Osteocyte (in vitro differentiated cells): ENCODE measurements at regions not wholly inside any gene's neighbourhood (a gene's known extent, or its start where the extent isn't known, plus 50 kb on each side); places are given as distances from the start of the nearest gene placed in this dataset.

Experiments used
- DNase-seq: peaks from one replicate; pipeline ENCODE4 v3.0.0; 2021; ENCODE audit warnings: mixed read lengths; ENCODE audit not compliant: unreplicated experiment; ENCODE audit errors: extremely low spot score
- H3K27ac Mint-ChIP-seq: one replicate; pipeline ENCODE4 v1.8.0; 2021; ENCODE audit warnings: mild to moderate bottlenecking, mixed read lengths; ENCODE audit not compliant: unreplicated experiment
- H3K27me3 Mint-ChIP-seq: one replicate; pipeline ENCODE4 v1.8.0; 2021; ENCODE audit warnings: mixed read lengths; ENCODE audit not compliant: unreplicated experiment
- H3K36me3 Mint-ChIP-seq: one replicate; pipeline ENCODE4 v1.8.0; 2021; ENCODE audit warnings: mixed read lengths; ENCODE audit not compliant: unreplicated experiment
- H3K4me1 Mint-ChIP-seq: one replicate; pipeline ENCODE4 v1.8.0; 2021; ENCODE audit warnings: mixed read lengths; ENCODE audit not compliant: unreplicated experiment
- H3K4me3 Mint-ChIP-seq: one replicate; pipeline ENCODE4 v1.8.0; 2021; ENCODE audit warnings: mild to moderate bottlenecking, moderate library complexity, mixed read lengths; ENCODE audit not compliant: unreplicated experiment
- H3K9me3 Mint-ChIP-seq: one replicate; pipeline ENCODE4 v1.8.0; 2021; ENCODE audit warnings: mixed read lengths; ENCODE audit not compliant: unreplicated experiment
- TF ChIP-seq, protein P1 (sequence below): fragments of 200-600 bp; sonication (generic); IDR thresholded peaks from 2 replicates; pipeline ENCODE4 v1.5.0; 2021; ENCODE audit warnings: antibody characterized with exemption, mild to moderate bottlenecking, moderate library complexity

DNA sequence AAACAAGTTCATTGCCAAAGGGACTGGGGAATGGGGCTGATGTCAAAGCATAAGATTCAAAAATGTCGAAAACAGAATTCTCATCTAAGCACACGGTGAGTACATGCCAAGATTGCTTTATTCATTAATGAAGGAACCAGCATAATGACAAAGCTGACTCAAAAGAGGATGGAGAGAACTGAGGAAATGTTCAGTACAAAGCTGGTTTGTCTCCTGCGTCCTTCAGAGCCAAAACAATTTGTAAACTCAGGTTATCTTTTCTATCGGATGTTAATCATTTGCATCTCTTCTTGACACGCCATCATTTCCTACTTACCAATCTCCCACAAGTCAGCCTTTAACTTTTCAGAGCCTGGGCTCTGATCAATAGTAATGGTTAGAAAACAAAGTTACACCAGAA, 195.6 kb upstream of the PMEPA1 start:
- no peak overlapping the region for H3K27ac Mint-ChIP-seq
- H3K4me3 Mint-ChIP-seq: no peak overlapping the region
- H3K4me1 Mint-ChIP-seq: peaks cover 3% of the 10 kb centered on the region
- no peaks in the 10 kb centered on the region for H3K9me3 Mint-ChIP-seq
- TF ChIP-seq, protein P1, sequence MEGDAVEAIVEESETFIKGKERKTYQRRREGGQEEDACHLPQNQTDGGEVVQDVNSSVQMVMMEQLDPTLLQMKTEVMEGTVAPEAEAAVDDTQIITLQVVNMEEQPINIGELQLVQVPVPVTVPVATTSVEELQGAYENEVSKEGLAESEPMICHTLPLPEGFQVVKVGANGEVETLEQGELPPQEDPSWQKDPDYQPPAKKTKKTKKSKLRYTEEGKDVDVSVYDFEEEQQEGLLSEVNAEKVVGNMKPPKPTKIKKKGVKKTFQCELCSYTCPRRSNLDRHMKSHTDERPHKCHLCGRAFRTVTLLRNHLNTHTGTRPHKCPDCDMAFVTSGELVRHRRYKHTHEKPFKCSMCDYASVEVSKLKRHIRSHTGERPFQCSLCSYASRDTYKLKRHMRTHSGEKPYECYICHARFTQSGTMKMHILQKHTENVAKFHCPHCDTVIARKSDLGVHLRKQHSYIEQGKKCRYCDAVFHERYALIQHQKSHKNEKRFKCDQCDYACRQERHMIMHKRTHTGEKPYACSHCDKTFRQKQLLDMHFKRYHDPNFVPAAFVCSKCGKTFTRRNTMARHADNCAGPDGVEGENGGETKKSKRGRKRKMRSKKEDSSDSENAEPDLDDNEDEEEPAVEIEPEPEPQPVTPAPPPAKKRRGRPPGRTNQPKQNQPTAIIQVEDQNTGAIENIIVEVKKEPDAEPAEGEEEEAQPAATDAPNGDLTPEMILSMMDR: no peak
- H3K27me3 Mint-ChIP-seq: peaks cover 75% of the 10 kb centered on the region
- DNase-seq: no peak
- no peaks in the 10 kb centered on the region for H3K36me3 Mint-ChIP-seq

DNA sequence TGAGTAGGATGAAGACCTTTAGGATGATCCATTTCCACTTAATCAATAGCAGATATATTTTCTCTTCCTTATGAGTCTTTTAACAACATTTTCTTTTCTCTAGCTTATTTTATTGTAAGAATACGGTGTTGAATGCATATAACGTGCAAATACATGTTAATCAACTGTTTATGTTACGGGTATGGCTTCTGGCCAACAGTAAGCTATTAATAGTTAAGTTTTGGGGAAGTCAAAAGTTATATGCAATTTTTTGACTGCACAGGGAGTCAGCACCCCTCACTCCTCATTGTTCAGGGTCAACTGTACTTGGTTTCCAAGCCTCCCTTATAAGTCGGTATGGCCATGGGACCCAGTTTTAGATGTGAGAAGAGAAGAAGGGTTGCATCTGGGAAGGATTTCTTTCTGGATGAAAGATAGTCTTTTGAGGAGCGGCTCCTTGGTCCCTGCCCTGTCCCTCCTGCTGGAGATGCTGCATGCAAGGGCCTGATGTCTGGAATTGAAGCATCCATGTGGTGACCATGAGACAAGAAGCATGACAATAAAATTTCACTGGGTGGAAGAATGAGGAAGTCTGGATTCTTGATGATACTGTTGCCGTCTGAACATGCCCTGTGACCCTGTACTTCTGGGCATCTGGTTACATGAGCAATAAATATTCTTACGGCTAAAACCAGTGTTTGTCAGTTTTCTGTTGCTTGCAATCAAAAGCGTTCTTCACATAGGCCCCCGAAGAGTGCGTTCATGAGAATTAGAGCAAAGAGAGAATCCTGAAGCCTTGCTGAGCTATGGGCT, 194.7 kb upstream of the PMEPA1 start:
- TF ChIP-seq, protein P1: no peak

DNA sequence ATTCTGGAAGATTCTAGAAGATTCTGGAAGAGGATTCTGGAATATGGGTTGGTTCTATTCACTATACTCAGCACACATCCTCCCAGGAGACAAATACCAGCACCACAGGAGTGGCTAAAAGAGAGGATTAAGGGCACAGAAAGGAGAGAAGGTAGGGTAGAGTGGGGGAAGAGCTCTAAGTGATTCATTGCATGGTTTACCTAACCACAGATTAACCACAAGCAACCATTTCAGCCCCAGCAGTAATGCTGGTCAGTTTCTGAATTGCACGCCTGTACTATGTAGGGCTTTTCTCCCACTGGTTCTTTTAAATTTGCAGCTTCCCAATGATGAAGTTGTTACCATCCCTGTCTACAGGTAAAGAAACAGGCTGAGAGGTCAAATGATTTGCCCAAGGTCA, 192.7 kb upstream of the PMEPA1 start:
- Mint-ChIP-seq H3K36me3 (no peaks in the 10 kb centered on the region), H3K27ac (no peak overlapping the region), H3K27me3 (peaks cover 58% of the 10 kb centered on the region), H3K4me3 (no peak overlapping the region), H3K9me3 (no peaks in the 10 kb centered on the region), H3K4me1 (peaks cover 7% of the 10 kb centered on the region)
- DNase-seq: no peak
- TF ChIP-seq, protein P1: no peak

More for the DNA sequence above, 194.7 kb upstream of the PMEPA1 start:
- no peak for DNase-seq
- Mint-ChIP-seq H3K9me3 (no peaks in the 10 kb centered on the region), H3K27me3 (peaks cover 68% of the 10 kb centered on the region), H3K36me3 (no peaks in the 10 kb centered on the region), H3K27ac (no peak overlapping the region), H3K4me1 (peaks cover 4% of the 10 kb centered on the region), H3K4me3 (no peak overlapping the region)

DNA sequence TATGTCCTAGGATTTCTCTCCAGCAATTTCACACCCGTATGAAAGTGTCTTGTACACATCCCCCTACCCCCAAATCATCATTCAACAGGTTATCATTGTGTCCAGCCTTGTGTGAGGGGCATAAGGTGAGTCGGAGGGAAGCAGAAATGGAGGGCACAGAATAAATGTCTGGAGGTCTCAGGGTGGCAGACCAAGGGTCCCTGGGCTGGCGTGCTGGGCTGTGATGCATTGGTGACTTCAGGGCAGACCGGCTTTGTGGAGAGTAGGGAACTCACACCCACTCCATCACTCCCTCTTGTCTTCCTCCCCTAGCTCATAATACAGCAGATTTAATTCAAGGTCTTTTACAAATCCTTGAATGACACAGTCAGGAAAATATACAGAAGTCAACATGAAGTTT, 191.7 kb upstream of the PMEPA1 start:
- H3K27me3 Mint-ChIP-seq: peaks cover 53% of the 10 kb centered on the region
- H3K27ac Mint-ChIP-seq: no peak overlapping the region
- peaks cover 7% of the 10 kb centered on the region for H3K4me1 Mint-ChIP-seq
- no peak for DNase-seq
- H3K9me3 Mint-ChIP-seq: no peaks in the 10 kb centered on the region
- TF ChIP-seq, protein P1: no peak
- no peak overlapping the region for H3K4me3 Mint-ChIP-seq
- no peaks in the 10 kb centered on the region for H3K36me3 Mint-ChIP-seq

DNA sequence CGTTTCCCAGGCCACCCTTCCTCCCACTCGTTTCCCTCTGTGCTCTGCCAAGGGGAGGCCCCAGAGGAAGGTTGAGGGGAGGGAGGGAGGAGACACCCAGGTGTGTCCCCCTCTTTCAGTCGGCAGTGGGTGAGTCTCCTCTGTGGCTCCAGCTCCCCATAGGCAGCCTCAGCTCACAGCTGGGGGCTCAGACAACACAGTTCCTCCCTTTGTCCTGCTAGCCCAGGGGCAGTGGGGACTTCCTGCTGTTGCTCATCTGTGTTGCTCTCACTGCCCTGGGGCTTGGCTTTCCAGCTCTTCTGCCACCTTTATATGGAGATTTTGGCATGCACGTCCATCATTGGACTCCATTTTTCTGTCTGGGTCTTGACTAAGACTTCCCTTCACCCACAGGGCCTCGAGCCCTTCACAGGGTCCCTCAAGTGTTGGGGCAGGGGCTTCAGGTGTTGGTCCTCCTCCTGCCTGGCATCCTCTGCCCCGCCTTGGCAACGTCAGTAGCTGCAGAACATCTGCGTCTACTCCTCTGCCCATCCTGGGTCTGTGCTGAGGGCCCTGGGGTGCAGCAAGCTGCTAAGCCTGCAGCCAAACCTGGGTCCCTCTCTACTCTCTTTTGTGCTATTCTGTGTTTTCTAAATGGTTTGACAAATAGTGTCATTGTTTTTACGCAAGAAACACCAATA, 190.6 kb upstream of the PMEPA1 start:
- H3K27me3 Mint-ChIP-seq: peaks cover 44% of the 10 kb centered on the region
- DNase-seq: no peak
- no peak overlapping the region for H3K4me3 Mint-ChIP-seq
- no peaks in the 10 kb centered on the region for H3K9me3 Mint-ChIP-seq
- TF ChIP-seq, protein P1: no peak
- H3K27ac Mint-ChIP-seq: no peak overlapping the region
- H3K36me3 Mint-ChIP-seq: no peaks in the 10 kb centered on the region
- peaks cover 7% of the 10 kb centered on the region for H3K4me1 Mint-ChIP-seq
